ENCODE measurements at regions not wholly inside any gene's neighbourhood (a gene's known extent, or its start where the extent isn't known, plus 50 kb on each side); places are given as distances from the start of the nearest gene placed in this dataset.
"Not testable (repeated sequence)": the region's sequence is repeated elsewhere in the genome, so short reads cannot be mapped to it uniquely, and the experiment has no call there.

DNA sequence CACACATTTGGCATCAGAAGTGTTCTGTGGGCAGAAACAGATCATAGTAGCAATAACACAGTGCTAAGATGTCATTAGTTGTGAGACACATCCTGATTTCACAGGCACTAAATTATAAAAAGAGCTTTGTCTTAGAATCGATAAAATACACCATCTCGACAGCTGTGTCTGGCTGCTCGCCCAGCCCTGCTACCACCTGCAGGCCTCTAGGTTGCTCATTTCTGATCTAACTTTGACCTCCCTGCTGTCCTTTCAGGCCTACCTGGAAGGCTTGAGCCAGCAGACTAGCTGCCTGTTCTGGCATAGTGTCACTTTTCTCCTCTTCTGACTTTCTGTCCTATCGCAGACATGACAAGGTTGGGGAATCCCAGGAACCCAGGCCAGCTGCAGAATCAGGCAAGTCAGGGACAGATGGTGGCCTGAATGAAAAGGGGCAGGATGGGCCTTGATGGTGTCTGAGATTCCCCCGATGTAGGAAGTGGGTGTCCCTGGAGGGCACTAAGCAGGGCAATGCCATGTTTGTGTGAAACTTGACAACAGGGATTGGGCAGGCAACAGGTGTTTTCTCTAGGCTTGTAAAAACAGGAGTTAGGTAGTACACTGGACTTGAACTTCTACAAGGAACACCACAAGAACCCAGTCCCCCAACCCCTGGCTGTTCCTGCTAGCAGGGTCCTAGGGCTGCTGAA lies 66.6 kb upstream of the RHOU start:
- no peaks in the 10 kb centered on the region for H3K4me1 ChIP-seq (ENCODE audit: control insufficient read depth, insufficient read depth, low read length)
- 0 out of 2 replicates have a peak overlapping the region, but pooled peaks have one; percentile 15 for H3K27ac ChIP-seq (ENCODE audit: low read length)
- H3K36me3 ChIP-seq (ENCODE audit: control insufficient read depth, insufficient read depth, low read length) = no peaks in the 10 kb centered on the region
- no peaks in the 10 kb centered on the region for H3K27me3 ChIP-seq (ENCODE audit: control insufficient read depth, insufficient read depth, low read length)
- BruUV-seq (replicated peaks) = no TSS peak
- CTCF ChIA-PET = no interaction called here
- no peak overlapping the region for H3K4me3 ChIP-seq (ENCODE audit: low read depth in 2 of 2, low read length in 2 of 2)
- POLR2A ChIA-PET = no interaction called here
- no peaks in the 10 kb centered on the region for H3K9me3 ChIP-seq (ENCODE audit: control insufficient read depth, insufficient read depth, low read depth, low read length)
- ATAC-seq = no peak
- in situ Hi-C loops (cut with HindIII; ENCODE audit: low pct_unique_long_range_greater_than_20kb, low sequenced_read_pairs) (no loop called here), intact Hi-C loops (cut with micrococcal nuclease; ENCODE audit: unreplicated experiment) (no loop called here)
- TF ChIP-seq REST (IDR thresholded peaks at IDR 0.05; ENCODE audit: insufficient read depth in 1 of 2, low read depth in 2 of 2, low read length in 1 of 2) (no peak), POLR2AphosphoS5 (IDR thresholded peaks at IDR 0.05; ENCODE audit: low read depth, low read length) (no peak), TCF7L2 (IDR thresholded peaks at IDR 0.05; ENCODE audit: low read depth, low read length) (no peak), SIN3A (IDR thresholded peaks at IDR 0.05; ENCODE audit: borderline replicate concordance, insufficient read depth, low read depth, low read length) (no peak)
- TF ChIP-seq, protein P1, sequence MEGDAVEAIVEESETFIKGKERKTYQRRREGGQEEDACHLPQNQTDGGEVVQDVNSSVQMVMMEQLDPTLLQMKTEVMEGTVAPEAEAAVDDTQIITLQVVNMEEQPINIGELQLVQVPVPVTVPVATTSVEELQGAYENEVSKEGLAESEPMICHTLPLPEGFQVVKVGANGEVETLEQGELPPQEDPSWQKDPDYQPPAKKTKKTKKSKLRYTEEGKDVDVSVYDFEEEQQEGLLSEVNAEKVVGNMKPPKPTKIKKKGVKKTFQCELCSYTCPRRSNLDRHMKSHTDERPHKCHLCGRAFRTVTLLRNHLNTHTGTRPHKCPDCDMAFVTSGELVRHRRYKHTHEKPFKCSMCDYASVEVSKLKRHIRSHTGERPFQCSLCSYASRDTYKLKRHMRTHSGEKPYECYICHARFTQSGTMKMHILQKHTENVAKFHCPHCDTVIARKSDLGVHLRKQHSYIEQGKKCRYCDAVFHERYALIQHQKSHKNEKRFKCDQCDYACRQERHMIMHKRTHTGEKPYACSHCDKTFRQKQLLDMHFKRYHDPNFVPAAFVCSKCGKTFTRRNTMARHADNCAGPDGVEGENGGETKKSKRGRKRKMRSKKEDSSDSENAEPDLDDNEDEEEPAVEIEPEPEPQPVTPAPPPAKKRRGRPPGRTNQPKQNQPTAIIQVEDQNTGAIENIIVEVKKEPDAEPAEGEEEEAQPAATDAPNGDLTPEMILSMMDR (IDR thresholded peaks at IDR 0.05) = no peak
- no peak for DNase-seq (ENCODE audit: low read depth, low spot score)

DNA sequence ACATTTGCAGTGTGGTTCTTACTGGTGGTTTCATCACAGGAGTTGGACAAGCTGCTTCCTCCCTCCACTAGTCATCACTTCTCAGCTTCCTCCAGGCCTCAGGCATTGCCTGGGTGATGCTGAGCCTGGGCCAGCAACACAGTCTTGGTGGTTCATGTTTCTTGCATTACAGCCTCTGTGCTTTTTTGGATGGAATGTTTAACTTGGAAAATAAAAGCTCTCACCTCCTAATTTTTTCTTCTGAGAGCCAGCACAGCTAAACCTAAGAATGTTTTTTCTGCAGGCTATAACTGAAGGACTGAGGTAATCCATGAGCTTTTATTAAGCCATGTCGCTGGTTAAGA lies 66.1 kb upstream of the RHOU start:
- Histone ChIP-seq H3K27ac (ENCODE audit: low read length) (no peak overlapping the region), H3K4me1 (ENCODE audit: control insufficient read depth, insufficient read depth, low read length) (no peaks in the 10 kb centered on the region), H3K27me3 (ENCODE audit: control insufficient read depth, insufficient read depth, low read length) (no peaks in the 10 kb centered on the region), H3K9me3 (ENCODE audit: control insufficient read depth, insufficient read depth, low read depth, low read length) (no peaks in the 10 kb centered on the region), H3K36me3 (ENCODE audit: control insufficient read depth, insufficient read depth, low read length) (no peaks in the 10 kb centered on the region), H3K4me3 (ENCODE audit: low read depth in 2 of 2, low read length in 2 of 2) (no peak overlapping the region)
- BruUV-seq (replicated peaks) = no TSS peak
- ChIA-PET POLR2A (interaction anchor here (0.6 kb wide), 1 partner anchor 654 kb away, joined by 4 read pairs; no protein-coding TSS in a partner anchor), CTCF (no interaction called here)
- in situ Hi-C loops (cut with HindIII; ENCODE audit: low pct_unique_long_range_greater_than_20kb, low sequenced_read_pairs) = no loop called here
- DNase-seq (ENCODE audit: low read depth, low spot score) (no peak), ATAC-seq (no peak)
- intact Hi-C loops (cut with micrococcal nuclease; ENCODE audit: unreplicated experiment) = no loop called here
- TF ChIP-seq, protein P1 (IDR thresholded peaks at IDR 0.05) = no peak
- TF ChIP-seq TCF7L2 (IDR thresholded peaks at IDR 0.05; ENCODE audit: low read depth, low read length) = no peak
- TF ChIP-seq REST (IDR thresholded peaks at IDR 0.05; ENCODE audit: insufficient read depth in 1 of 2, low read depth in 2 of 2, low read length in 1 of 2) = no peak
- no peak for TF ChIP-seq POLR2AphosphoS5 (IDR thresholded peaks at IDR 0.05; ENCODE audit: low read depth, low read length)
- TF ChIP-seq SIN3A (IDR thresholded peaks at IDR 0.05; ENCODE audit: borderline replicate concordance, insufficient read depth, low read depth, low read length) = no peak

- DNase-seq (ENCODE audit: low read depth, low spot score); H3K27me3 ChIP-seq (ENCODE audit: control insufficient read depth, insufficient read depth, low read length); BruUV-seq (replicated peaks); POLR2A ChIA-PET; CTCF ChIA-PET; H3K36me3 ChIP-seq (ENCODE audit: control insufficient read depth, insufficient read depth, low read length); ATAC-seq; H3K4me3 ChIP-seq (ENCODE audit: low read depth in 2 of 2, low read length in 2 of 2); in situ Hi-C loops (cut with HindIII; ENCODE audit: low pct_unique_long_range_greater_than_20kb, low sequenced_read_pairs); H3K4me1 ChIP-seq (ENCODE audit: control insufficient read depth, insufficient read depth, low read length); H3K9me3 ChIP-seq (ENCODE audit: control insufficient read depth, insufficient read depth, low read depth, low read length); intact Hi-C loops (cut with micrococcal nuclease; ENCODE audit: unreplicated experiment); H3K27ac ChIP-seq (ENCODE audit: low read length): not testable (repeated sequence)
Measured at GRCh38 chr1:228681076-228681565, 54.2 kb upstream of the RHOU start.

Data from Panc1 (cell line).